ENCODE measurements at regions not wholly inside any gene's neighbourhood (a gene's known extent, or its start where the extent isn't known, plus 50 kb on each side); places are given as distances from the start of the nearest gene placed in this dataset.

GRCh38 chr11:29002816-29003215 is 894.6 kb downstream of the METTL15 start:
- no peak for TF ChIP-seq CTCF (IDR thresholded peaks at IDR 0.05)
- no peak for TF ChIP-seq REST (IDR thresholded peaks at IDR 0.05; ENCODE audit: low read depth, low read length)
- no peak for TF ChIP-seq TAF1 (IDR thresholded peaks at IDR 0.05; ENCODE audit: borderline replicate concordance, low read depth, low read length)
- no peak for TF ChIP-seq SMC3 (IDR thresholded peaks at IDR 0.05; ENCODE audit: low read depth, low read length)
- TF ChIP-seq, protein P1, sequence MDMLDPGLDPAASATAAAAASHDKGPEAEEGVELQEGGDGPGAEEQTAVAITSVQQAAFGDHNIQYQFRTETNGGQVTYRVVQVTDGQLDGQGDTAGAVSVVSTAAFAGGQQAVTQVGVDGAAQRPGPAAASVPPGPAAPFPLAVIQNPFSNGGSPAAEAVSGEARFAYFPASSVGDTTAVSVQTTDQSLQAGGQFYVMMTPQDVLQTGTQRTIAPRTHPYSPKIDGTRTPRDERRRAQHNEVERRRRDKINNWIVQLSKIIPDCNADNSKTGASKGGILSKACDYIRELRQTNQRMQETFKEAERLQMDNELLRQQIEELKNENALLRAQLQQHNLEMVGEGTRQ (IDR thresholded peaks at IDR 0.05; ENCODE audit: borderline replicate concordance, low read depth, low read length) = no peak
- TF ChIP-seq FOXJ3 (CRISPR knock-in tag; IDR thresholded peaks at IDR 0.05) = no peak
- TF ChIP-seq RFX5 (IDR thresholded peaks at IDR 0.05; ENCODE audit: low read length) = no peak
- TF ChIP-seq YY1 (IDR thresholded peaks at IDR 0.05; ENCODE audit: low read depth) = no peak
- no peak for TF ChIP-seq POLR2AphosphoS5 (IDR thresholded peaks at IDR 0.05; ENCODE audit: low read depth, low read length)
- no peak for TF ChIP-seq MAX (IDR thresholded peaks at IDR 0.05; ENCODE audit: low read depth)
